OCI-LY1 (cell line): ENCODE measurements at regions not wholly inside any gene's neighbourhood (a gene's known extent, or its start where the extent isn't known, plus 50 kb on each side); places are given as distances from the start of the nearest gene placed in this dataset.

ENCODE experiments used
- CTCF ChIP-seq: fragments of 200-600 bp; sonication (generic), shearing (Covaris generic); IDR thresholded peaks from 2 replicates; pipeline ENCODE4 v1.5.1; 2017; ENCODE audit warnings: mild to moderate bottlenecking, antibody characterized with exemption, low read length, moderate library complexity, mixed read lengths
- EZH2 ChIP-seq: fragments of 200-600 bp; sonication (generic), shearing (Covaris generic); IDR thresholded peaks from 2 replicates; pipeline ENCODE4 v1.8.0; 2017; ENCODE audit warnings: borderline replicate concordance, mixed run types, mild to moderate bottlenecking, antibody characterized with exemption, low read length, moderate library complexity, mixed read lengths

DNA sequence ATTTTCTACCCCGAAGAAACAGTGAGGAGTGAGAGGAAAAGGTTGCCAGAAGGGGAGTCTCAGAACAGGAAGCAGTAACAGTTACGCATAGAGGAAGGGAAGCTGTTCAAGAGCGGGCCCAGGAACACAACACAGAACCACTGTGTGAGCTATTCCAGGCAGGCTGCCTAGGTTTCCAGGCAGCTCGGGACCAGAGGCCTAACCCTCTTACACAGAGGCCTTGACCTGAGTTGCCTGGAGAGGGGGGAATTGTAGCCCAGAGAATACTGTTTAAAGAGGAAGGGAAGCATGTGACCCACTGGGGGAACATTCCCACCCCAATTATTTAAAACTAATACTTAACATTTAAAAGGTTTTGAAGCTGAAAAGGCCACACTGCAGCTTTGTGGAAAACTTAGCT lies 93.3 kb upstream of the ZNF98 start:
- TF ChIP-seq CTCF = no peak
- no peak for TF ChIP-seq EZH2
